Cardiac fibroblast (primary cell): ENCODE measurements at regions not wholly inside any gene's neighbourhood (a gene's known extent, or its start where the extent isn't known, plus 50 kb on each side); places are given as distances from the start of the nearest gene placed in this dataset.

Experiments used
- DNase-seq, 2 donors: peaks; one replicate each; pipeline versions ENCODE4 v3.0.0 to v3.0.0-alpha.2; 2010; ENCODE audit warnings: low read depth in 2 of 2
- H3K4me3 ChIP-seq, 2 donors: replicated peaks in 1 of 2; 1 replicate in 1 of 2; 2 replicates in 1 of 2; pipeline ENCODE4 v1.5.1; 2011; ENCODE audit warnings: low read depth in 2 of 2, low read length in 2 of 2, mild to moderate bottlenecking in 2 of 2, moderate library complexity in 1 of 2
- TF ChIP-seq, protein P1 (sequence below): IDR thresholded peaks from one replicate; pipeline ENCODE4 v1.5.1; 2011; ENCODE audit warnings: low read depth, mild to moderate bottlenecking, low read length, inconsistent platforms

DNA sequence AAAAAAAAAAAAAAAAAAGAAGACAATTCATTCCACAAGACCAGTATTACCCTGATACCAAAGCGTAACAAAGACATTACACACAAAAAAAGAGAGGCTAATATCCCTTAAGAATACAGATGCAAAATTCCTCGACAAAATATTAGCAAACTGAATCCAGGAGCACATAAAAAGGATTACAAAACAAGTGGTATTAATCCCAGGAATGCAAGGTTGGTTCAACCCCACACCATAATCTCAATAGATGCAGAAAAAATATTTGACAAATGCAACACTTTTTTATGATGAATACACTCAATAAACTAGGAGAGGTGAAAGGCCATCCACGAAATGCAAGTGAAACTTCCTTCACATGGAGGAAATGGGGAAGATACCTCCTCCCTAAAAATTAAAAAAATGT, 80.1 kb upstream of the TLR4 start:
- TF ChIP-seq, protein P1, sequence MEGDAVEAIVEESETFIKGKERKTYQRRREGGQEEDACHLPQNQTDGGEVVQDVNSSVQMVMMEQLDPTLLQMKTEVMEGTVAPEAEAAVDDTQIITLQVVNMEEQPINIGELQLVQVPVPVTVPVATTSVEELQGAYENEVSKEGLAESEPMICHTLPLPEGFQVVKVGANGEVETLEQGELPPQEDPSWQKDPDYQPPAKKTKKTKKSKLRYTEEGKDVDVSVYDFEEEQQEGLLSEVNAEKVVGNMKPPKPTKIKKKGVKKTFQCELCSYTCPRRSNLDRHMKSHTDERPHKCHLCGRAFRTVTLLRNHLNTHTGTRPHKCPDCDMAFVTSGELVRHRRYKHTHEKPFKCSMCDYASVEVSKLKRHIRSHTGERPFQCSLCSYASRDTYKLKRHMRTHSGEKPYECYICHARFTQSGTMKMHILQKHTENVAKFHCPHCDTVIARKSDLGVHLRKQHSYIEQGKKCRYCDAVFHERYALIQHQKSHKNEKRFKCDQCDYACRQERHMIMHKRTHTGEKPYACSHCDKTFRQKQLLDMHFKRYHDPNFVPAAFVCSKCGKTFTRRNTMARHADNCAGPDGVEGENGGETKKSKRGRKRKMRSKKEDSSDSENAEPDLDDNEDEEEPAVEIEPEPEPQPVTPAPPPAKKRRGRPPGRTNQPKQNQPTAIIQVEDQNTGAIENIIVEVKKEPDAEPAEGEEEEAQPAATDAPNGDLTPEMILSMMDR, result no peak
- DNase-seq, result peak in 1 of 2 donors; percentile 4
- no peak overlapping the region for H3K4me3 ChIP-seq

DNA sequence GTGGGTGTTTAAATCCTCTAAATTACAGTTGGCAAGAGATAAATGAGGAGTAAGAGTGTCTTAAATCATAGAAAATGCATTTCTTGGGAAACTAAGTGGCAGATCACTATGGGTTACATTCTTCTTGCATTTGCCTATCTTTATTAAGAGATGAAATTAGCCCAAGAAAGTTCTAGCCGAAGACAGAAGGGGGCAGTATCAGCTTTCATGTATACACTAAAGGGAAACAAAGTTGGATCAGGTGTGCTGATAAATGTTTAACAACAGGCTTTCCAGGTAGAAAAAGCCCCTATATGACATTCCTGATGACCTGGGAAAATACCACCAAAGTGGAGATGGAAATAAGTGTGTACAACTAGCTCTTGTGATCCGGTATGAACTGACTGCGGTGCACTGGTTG, 81.9 kb upstream of the TLR4 start:
- no peak overlapping the region for H3K4me3 ChIP-seq
- TF ChIP-seq, protein P1, result peak; percentile 17
- DNase-seq, result peak in 1 of 2 donors; percentile 12

DNA sequence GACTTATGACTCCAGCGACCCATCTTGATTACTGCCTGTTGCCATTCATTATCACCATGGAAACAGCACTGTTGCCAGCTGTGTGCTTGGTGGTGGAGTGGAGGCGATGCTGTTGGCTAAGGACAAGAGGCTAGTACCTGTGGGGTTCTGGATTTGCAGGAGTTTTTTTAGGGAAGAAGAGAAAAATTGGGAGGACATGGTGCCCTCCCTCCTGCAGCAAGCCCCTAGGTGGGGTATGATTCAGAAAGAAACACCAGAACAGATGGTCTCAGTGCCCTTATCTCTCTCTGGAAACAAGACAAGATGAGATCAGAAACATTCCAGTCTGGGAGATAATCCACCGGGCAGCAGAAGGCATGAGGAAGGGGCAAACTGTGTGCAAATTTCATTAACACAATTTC, 87.8 kb upstream of the TLR4 start:
- no peak for DNase-seq
- no peak overlapping the region for H3K4me3 ChIP-seq
- TF ChIP-seq, protein P1, result no peak

DNA sequence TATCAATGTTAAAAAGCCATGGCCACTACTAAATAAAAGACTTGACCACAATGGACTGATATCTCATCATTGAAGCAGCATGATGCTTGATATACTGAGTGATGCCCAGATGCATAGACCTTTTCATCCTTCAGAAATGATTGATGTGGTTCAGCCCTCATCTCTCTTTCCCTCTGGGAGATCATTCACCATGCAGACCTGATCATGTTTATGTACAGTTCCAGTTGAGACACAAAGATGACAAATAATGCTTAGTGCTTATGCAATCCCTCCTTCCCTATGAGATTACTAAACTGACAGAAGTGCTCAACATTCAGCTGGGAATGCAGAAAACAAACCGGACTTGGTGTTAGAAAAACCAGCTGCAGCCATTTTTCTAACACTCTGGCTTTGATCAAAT, 91.9 kb upstream of the TLR4 start:
- no peak for DNase-seq

DNA sequence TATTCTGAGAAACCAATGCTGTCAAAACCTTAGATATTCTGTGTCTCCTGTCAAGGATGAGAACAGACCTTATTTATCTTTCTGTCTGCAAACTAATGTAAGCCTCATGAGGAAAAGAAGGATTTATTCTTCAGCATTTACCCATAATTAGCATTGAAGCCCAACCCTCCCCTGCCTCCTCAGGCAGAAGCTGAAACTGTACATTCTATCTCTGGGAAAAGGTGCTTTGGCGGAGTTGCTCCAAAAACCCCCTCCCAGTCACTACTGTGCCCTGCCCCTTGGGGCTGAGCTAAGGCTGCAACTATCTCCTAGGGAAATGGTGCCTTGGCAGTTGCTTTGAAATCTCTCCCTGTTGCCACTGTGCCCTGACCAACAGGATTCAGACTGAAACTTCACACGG, 106.2 kb upstream of the TLR4 start:
- TF ChIP-seq, protein P1, result no peak

More for the DNA sequence above, 91.9 kb upstream of the TLR4 start:
- TF ChIP-seq, protein P1, result no peak
- no peak overlapping the region for H3K4me3 ChIP-seq

DNA sequence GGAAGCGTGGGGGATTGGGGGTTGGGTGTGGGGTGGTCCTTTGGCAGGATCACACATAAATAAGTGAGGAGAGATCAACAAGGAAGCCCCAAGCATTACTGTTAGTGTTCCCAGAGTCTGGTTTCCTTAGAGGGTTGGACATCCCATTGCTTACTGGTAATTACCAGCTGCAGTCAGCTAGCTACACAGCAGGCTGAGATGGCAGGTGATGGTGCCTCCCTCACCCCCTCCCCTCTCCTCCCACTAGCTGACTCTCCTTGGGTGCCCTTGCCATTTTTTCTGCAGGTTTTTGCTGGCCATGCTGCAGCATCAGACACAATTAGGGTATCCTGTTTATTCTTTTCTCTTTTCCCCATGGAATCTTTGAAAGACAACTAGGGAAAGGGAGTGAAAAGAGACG, 107.5 kb upstream of the TLR4 start:
- DNase-seq, result no peak
- TF ChIP-seq, protein P1, result no peak
- H3K4me3 ChIP-seq, result no peak overlapping the region

More for the DNA sequence above, 106.2 kb upstream of the TLR4 start:
- DNase-seq, result no peak
- H3K4me3 ChIP-seq, result no peak overlapping the region

DNA sequence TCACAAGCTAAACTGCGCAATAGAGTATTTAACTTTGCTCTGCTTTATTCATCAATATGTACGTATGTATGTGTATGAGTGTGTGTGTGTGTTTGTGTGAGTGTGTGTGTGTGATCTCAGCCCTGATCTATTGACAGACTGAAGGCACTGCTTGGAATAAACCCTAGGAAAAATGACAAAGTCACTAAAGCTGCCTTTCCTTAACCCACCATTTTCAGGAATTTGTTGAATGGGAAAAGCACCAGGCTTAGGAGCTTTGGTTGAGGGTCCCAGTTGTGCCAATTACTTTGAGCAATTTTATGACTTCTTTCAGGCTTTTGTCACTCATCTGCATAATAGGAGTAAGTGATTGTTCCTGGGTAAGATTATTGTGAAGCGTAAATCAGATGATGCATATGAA, 108.6 kb upstream of the TLR4 start:
- no peak for DNase-seq
- TF ChIP-seq, protein P1, result no peak
- H3K4me3 ChIP-seq, result no peak overlapping the region
